ENCODE measurements at regions not wholly inside any gene's neighbourhood (a gene's known extent, or its start where the extent isn't known, plus 50 kb on each side); places are given as distances from the start of the nearest gene placed in this dataset.

GRCh38 chr5:164617290-164617689 lies 1111.9 kb downstream of the MAT2B start:
- no peak for DNase-seq

- no peak for DNase-seq
Observed at GRCh38 chr5:164627021-164627420, 1121.6 kb downstream of the MAT2B start.

- DNase-seq = no peak
Observed at GRCh38 chr5:164636456-164636855, 1131.0 kb downstream of the MAT2B start.

GRCh38 chr5:164637931-164638521 lies 1132.6 kb downstream of the MAT2B start:
- no peak for DNase-seq

GRCh38 chr5:164649266-164649665 lies 1143.8 kb downstream of the MAT2B start:
- no peak for DNase-seq

GRCh38 chr5:164650427-164650826 lies 1145.0 kb downstream of the MAT2B start:
- DNase-seq = no peak

GRCh38 chr5:164651546-164652275 lies 1146.3 kb downstream of the MAT2B start:
- no peak for DNase-seq

- DNase-seq = no peak
Observed at GRCh38 chr5:164652276-164652660, 1146.8 kb downstream of the MAT2B start.

GRCh38 chr5:164663198-164663989 lies 1158.0 kb downstream of the MAT2B start:
- DNase-seq = no peak

GRCh38 chr5:164671640-164672039 lies 1166.2 kb downstream of the MAT2B start:
- no peak for DNase-seq

GRCh38 chr5:164672205-164672604 lies 1166.8 kb downstream of the MAT2B start:
- no peak for DNase-seq

- DNase-seq = no peak
Observed at GRCh38 chr5:164672931-164673694, 1167.7 kb downstream of the MAT2B start.

GRCh38 chr5:164679461-164679860 lies 1174.0 kb downstream of the MAT2B start:
- no peak for DNase-seq

- no peak for DNase-seq
Observed at GRCh38 chr5:164680216-164680615, 1174.8 kb downstream of the MAT2B start.

- DNase-seq = no peak
Observed at GRCh38 chr5:164680812-164681520, 1175.5 kb downstream of the MAT2B start.

GRCh38 chr5:164687391-164687790 lies 1182.0 kb downstream of the MAT2B start:
- DNase-seq = no peak

GRCh38 chr5:164688437-164688836 lies 1183.0 kb downstream of the MAT2B start:
- no peak for DNase-seq

GRCh38 chr5:164708831-164709230 lies 1203.4 kb downstream of the MAT2B start:
- no peak for DNase-seq

GRCh38 chr5:164713682-164714081 lies 1208.3 kb downstream of the MAT2B start:
- no peak for DNase-seq

GRCh38 chr5:164721116-164721515 lies 1215.7 kb downstream of the MAT2B start:
- DNase-seq = no peak

- DNase-seq = no peak
Observed at GRCh38 chr5:164721656-164722055, 1216.2 kb downstream of the MAT2B start.

- no peak for DNase-seq
Observed at GRCh38 chr5:164722702-164723101, 1217.3 kb downstream of the MAT2B start.
